HG03025 (cell line): ENCODE measurements at regions not wholly inside any gene's neighbourhood (a gene's known extent, or its start where the extent isn't known, plus 50 kb on each side); places are given as distances from the start of the nearest gene placed in this dataset.

Experiments
- ATAC-seq: cut with Tn5 transposase; IDR thresholded peaks from one replicate; pipeline ENCODE4 v1.9.1; 2021; ENCODE audit warnings: mild to moderate bottlenecking, moderate library complexity; ENCODE audit not compliant: unreplicated experiment, low FRiP score

DNA sequence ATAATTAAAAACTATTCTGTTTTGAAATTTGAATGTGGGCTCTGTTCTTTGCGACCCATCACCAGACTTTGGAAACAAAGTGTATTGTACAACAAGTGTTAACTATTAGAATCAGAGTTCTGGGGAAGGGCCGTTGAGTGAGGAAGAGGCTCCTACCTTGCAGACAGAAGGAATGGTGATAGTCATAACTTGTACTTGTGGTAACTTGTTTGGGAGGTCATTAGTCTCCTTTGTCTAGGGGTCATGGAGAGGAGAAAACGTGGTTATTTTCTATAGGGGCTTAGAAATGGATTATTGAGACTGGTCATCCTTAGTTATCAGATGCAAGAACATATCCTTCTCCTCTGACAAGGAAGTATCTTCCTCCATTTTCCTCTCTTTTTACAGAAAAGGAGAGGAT, 174.8 kb downstream of the BMP2 start:
- no peak for ATAC-seq

GRCh38 chr20:6944292-6944691, 176.8 kb downstream of the BMP2 start:
- ATAC-seq = no peak

DNA sequence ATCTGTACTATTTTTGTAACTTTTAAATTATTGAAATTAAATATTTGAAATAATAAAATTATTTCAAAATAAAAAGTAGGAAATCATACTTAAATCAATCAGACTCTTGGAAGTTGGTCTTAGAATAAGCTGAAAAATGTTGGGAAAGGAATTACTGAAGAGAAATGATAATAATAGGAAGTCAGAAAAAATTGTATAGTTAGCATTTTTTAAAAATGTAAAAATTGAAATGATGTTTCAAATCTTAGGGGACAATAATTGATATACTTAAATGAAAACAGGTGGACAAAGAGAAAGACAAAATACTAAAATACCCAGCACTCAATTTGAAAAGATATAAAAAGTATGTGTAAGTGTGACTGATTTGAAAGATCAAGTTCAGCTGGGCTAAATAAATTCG, 186.1 kb downstream of the BMP2 start:
- ATAC-seq = no peak

DNA sequence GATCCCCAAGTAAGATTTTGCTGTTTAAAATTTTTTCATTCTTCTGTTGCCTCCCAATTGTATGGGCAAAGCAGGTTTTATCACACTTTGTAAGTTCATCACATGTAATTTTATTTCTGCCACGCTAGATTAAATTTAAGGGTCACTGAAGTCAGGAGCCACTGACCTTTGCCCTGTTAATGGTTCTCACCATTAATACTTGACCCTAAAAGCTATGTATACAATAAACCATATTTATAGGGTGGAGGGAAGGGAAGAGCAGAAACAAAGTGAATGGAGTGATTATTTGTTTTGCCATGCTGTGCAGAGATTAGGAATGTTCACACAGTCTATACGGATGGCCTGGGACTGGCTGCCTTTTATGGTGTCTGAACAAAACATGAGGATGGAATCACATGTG, 186.7 kb downstream of the BMP2 start:
- ATAC-seq = no peak

DNA sequence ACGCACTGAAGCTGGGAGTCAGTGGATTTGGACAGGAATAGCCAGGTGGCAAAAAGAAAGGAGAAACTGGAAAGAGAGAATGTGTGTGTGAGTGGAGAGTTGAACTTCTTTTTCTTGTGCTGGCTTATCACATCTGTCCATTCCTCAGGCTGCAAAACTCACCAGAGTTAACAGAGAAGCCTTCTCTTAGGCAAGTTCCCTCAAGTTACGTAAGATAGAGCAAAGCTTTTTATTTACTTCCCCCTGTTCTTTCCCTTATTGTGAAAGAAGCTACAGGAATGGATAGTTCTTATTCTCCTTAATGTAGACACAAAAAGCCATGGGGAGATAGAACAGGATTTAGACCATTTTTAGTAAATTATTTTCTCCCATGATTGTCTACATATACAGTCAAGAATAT, 188.6 kb downstream of the BMP2 start:
- ATAC-seq = no peak

DNA sequence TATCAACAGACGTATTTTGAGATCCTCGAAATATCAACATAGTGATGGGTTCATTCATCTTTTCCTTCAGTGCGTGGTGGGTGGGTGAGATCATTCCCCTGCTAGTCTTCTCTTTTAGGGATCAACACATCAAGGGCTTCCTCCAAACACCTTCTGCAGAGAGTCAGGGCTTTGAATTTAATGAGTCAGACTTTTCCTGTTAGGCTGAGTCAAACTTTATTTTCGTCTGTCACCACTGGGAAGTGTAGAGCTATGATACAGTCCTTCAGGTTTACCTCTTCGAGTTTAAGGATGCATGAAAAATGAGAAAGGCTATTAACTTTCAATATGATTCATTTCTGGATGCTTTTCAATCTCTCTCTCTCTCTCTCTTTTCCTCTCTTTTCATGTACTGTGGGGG, 189.1 kb downstream of the BMP2 start:
- ATAC-seq = no peak

DNA sequence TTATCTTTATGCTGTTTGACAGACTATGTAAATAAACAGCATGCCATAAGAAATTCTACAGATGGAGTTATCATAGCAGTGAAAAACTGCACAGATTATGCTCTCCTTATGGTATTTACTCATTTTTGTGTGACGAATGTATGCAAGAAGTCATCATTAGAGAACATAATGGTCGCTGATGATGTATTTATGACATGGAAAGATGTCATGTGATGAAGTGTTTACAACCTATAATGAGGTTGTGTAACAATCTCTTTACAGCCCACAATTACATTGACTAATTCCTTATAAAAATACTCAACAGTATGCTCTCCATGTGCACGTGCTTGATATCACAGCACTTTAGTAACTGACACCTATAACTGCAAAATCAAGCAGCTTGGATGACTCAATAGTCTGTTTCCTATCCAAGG, 192.4 kb downstream of the BMP2 start:
- ATAC-seq = no peak

DNA sequence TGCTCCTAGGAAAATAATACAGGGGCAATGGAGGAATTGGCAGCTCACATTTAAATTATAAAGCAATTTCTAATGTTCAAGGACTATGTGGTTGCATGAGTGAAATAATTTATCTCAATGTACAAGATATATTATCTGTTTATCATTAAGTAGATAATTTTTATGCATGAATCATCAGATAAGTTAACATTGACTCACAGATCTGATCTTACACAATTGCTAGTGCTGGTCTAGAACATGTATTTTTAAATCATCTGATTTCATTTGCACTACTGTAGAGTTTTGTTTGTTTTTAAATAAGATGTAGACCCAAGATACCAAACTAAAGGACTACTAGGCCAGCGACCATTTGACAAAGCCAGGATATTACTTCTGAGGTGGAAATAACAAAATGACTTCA, 199.2 kb downstream of the BMP2 start:
- no peak for ATAC-seq

DNA sequence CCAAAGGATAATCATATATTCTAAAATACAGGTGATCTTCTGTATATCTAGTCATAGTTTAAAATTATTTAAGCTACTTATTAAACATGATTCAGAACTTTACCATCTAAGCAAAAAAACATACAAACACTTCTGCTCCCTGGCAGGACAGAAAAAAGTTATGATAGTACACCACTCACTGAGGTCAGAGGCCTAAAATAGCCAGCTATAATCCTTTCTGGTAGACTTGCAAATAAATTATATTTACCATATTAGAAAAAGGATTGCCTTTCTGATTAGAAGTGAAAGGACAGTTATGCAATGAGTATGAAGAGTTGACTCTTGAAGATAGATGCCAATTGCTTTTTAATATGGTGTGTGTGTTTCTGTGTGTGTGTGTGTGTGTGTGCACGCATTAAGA, 207.4 kb downstream of the BMP2 start:
- ATAC-seq = no peak

GRCh38 chr20:6975311-6975710, 207.8 kb downstream of the BMP2 start:
- ATAC-seq = no peak

- no peak for ATAC-seq
Observed at GRCh38 chr20:6976106-6976900, 208.8 kb downstream of the BMP2 start.

- no peak for ATAC-seq
Observed at GRCh38 chr20:6979621-6980020, 212.1 kb downstream of the BMP2 start.

DNA sequence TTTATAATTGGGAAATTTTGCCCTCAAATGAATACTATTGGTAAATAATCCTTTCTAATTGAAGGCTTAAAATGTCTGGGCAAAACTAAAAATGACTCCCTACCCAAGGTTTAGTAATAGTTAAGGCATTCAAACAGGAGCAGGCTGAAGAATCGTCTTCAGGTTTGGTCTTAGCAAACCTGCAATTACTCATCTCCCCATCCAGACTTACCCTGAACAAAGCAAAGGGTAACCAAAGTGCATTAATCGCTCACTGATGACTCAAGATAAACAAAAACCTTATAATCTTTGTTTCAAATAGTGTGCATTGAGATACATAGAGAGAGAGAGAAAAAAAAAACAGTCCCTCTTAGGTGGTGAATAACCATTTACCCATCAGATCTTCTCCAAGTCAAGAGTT, 225.5 kb downstream of the BMP2 start:
- no peak for ATAC-seq

DNA sequence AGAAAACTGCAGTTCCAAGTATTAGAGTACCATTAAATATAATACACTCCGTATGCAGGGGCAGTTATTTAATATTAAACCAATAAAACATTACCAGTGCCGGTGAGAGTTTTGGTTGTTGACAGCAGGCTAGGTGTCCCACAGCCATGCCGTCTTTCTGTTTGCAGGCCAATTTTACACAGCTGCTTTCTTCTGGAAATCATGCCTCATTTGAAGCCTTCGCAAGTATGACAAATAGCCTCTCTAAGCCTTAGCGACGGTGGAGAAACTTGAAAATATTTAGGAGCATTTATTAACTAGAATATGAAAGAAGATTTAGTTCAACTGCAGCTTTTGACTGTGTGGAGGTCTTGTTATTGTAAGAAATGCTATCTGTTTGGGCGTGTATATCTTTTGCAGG, 226.0 kb downstream of the BMP2 start:
- no peak for ATAC-seq

- ATAC-seq = no peak
Observed at GRCh38 chr20:6994452-6994851, 227.0 kb downstream of the BMP2 start.

- ATAC-seq = no peak
Observed at GRCh38 chr20:6998909-6999308, 231.4 kb downstream of the BMP2 start.

DNA sequence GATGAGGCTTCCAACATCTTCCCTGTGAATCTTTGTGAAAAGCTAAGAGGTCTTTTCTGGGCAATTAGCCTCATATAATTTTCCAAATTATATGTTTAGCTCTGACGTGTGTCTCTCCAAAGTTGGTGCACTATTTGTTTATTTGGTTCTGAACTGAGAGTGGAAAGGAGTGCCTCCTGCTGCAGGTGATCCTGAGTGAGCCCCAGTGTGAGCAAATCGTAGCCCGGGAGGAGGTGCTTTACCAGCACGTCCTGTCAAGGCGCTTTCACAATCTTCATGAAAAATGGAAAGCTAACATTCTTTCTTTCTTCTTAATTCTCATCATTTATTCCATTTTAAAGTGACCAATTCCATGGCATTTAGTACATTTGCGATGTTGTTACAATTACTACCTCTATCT, 231.9 kb downstream of the BMP2 start:
- no peak for ATAC-seq

DNA sequence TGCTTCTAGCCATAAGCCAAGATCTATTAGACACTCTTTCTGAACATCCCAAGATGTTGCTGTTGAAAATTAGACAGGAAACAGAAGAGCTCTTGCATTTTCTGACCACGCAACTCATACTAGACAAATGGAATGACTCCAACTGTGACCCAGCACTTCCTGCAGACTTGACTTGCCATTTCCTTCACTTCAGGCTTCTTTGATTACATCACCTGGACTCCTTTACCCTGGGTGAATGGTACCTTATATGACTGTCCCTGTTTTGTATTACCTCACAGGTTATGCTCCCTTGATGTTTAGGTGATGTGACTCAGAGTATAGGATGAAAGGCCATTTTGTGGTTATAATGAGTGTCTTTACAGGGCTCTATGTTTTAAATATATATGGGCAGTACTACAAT, 236.1 kb downstream of the BMP2 start:
- no peak for ATAC-seq

DNA sequence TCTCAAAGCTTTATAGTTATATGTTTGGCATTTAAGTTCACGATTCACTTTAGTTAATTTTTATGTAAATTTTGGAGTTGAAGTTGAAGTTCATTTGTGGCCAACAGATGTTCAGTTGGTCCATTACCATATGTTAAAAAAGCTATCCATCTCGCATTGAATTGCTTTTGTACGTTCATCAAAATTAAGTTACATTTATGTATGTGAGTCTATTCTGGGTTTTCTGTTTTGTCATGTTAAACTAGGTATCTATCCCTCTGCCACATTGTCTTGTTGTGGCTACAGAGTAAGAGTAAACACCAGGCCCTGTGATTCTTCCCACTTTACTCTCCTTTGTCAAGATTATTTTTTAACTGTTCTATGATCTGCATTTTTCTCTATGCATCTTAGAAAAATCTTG, 237.3 kb downstream of the BMP2 start:
- ATAC-seq = no peak

DNA sequence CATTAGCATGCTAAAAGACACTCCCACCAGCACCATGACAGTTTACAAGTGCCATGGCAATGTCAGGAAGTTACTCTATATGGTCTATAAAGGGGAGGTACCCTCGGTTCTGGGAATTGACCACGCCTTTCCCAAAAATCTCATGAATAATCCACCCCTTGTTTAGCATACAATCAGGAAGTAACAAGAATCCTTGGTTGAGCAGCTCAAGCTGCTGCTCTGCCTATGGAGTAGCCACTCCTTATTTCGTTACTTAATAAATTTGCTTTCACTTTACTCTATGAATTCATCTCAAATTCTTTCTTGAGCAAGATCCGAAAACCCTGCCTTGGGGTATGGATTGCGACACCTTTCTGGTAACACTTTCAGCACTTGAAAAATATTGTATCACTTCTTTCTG, 243.0 kb downstream of the BMP2 start:
- no peak for ATAC-seq

DNA sequence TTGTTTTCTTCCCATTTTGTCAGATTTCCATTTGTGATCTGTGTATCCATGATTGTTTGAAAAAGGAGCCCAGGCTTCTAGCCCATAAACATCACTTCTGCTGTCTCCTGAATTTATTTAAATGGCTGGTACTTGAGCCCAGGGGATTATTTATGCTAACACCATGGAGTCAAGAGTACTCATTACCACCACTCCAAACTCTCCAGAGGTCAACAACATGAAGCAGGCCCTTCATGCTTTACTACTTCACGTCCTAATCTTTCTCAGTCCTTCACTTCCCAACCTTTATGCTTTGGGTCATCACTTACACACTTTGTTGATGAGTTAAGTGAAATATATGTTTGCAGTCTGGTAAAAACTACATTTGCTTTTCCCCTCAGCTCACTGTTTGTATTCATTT, 247.8 kb downstream of the BMP2 start:
- ATAC-seq = no peak

GRCh38 chr20:7022597-7022996, 255.1 kb downstream of the BMP2 start:
- no peak for ATAC-seq

DNA sequence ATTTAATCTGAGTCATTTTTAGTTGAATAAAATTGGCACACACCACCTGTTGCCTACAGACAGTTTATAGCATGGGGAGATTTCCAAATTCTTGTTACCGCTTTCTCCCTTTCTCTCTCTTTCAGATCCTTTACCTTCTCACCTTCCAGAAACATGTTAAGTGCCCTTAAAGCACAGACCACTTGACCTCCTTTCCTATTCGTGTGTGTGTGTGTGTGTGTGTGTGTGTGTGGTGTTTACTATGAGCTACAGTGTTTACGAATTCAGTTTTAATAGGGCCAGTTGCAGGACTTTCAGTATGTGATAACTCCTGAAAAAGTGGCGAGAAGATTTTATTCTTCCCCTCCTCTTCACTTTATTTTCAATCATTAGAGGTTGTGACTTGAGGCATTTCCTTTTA, 258.1 kb downstream of the BMP2 start:
- ATAC-seq = no peak
